Prostate gland (tissue), 2 donors: ENCODE measurements at regions not wholly inside any gene's neighbourhood (a gene's known extent, or its start where the extent isn't known, plus 50 kb on each side); places are given as distances from the start of the nearest gene placed in this dataset.

Experiments
- CTCF ChIP-seq, 4 experiments: fragments of 200-600 bp in 2 of 4; fragments of 450-650 bp in 2 of 4; sonication (generic) in 2 of 4; IDR thresholded peaks; 1 replicate in 3 of 4; 2 replicates in 1 of 4; pipeline ENCODE4 v1.5.1; 2016 to 2019; ENCODE audit warnings: antibody characterized with exemption in 4 of 4, mild to moderate bottlenecking in 2 of 4, moderate library complexity in 2 of 4
- POLR2A ChIP-seq: fragments of 450-650 bp; IDR thresholded peaks from one replicate; pipeline ENCODE4 v1.6.1; 2016; ENCODE audit warnings: antibody characterized with exemption, mild to moderate bottlenecking

- TF ChIP-seq CTCF (IDR thresholded peaks at IDR 0.05) (no peak), POLR2A (no peak)
Observed at GRCh38 chr15:93139436-93139835, 50.4 kb upstream of the RGMA start.
